ENCODE measurements at regions not wholly inside any gene's neighbourhood (a gene's known extent, or its start where the extent isn't known, plus 50 kb on each side); places are given as distances from the start of the nearest gene placed in this dataset.

GRCh38 chr13:86864376-86864775, 806.8 kb upstream of the SLITRK5 start:
- TF ChIP-seq CTCF (conservative IDR thresholded peaks at IDR 0.05): no peak
- no peaks in the 10 kb centered on the region for H3K79me2 ChIP-seq (ENCODE audit: insufficient read depth, low read length)
- H3K4me1 ChIP-seq (ENCODE audit: insufficient read depth, low read length): no peaks in the 10 kb centered on the region
- H3K36me3 Mint-ChIP-seq (ENCODE audit: insufficient read depth in 1 of 3, low read depth in 3 of 3): peaks cover 5 to 12% (median 7%) of the 10 kb centered on the region in 3 experiments; a peak in 6 of 7 replicates
- peaks cover 3 to 10% of the 10 kb centered on the region in 2 experiments; a peak in 4 of 5 replicates for H3K9me3 Mint-ChIP-seq
- no peak overlapping the region for H3T11ph ChIP-seq (ENCODE audit: low read length)
- H3K4me1 Mint-ChIP-seq: peaks cover 7 to 8% of the 10 kb centered on the region in 2 experiments
- no peak overlapping the region for H2AK5ac ChIP-seq (ENCODE audit: insufficient read length, low read length)
- H2BK15ac ChIP-seq (ENCODE audit: low read depth, low read length): no peak overlapping the region
- no peak overlapping the region for H3K9ac ChIP-seq (ENCODE audit: extremely low read depth, insufficient read length, low read length)
- no peak overlapping the region for H3K56ac ChIP-seq (ENCODE audit: insufficient read length, low read depth, low read length)
- no peak overlapping the region for H2BK120ac ChIP-seq (ENCODE audit: low read depth, low read length, poor library complexity, severe bottlenecking)
- no peak overlapping the region for H3K14ac ChIP-seq (ENCODE audit: insufficient read depth, low read length)
- H3K79me1 ChIP-seq (ENCODE audit: insufficient read depth, low read depth, low read length, poor library complexity, severe bottlenecking): no peaks in the 10 kb centered on the region
- no peaks in the 10 kb centered on the region for H3K27me3 ChIP-seq (ENCODE audit: insufficient read depth, low read length)
- H3K23ac ChIP-seq (ENCODE audit: insufficient read length, low read depth, low read length): no peak overlapping the region
- H3K9me3 ChIP-seq (ENCODE audit: control insufficient read depth, low read depth, low read length): no peaks in the 10 kb centered on the region
- no peak overlapping the region for H3K27ac ChIP-seq (ENCODE audit: insufficient read length, low read depth, low read length)
- H2BK20ac ChIP-seq (ENCODE audit: low read depth, low read length, poor library complexity, severe bottlenecking): no peak overlapping the region
- H2AFZ ChIP-seq (ENCODE audit: low read length): no peak overlapping the region
- no peaks in the 10 kb centered on the region for H3K27me3 Mint-ChIP-seq (ENCODE audit: low read depth)
- no peak overlapping the region for H3K27ac Mint-ChIP-seq
- H3K23me2 ChIP-seq (ENCODE audit: insufficient read length, low read depth, low read length, poor library complexity, severe bottlenecking): no peaks in the 10 kb centered on the region
- H3K4ac ChIP-seq (ENCODE audit: low read depth, low read length): no peak overlapping the region
- no CpG with 5 or more reads among the region's 3 CpGs for WGBS (ENCODE audit: extremely low coverage, insufficient read length, low lambda C conversion rate)
- H2BK5ac ChIP-seq (ENCODE audit: insufficient read length, low read length): no peak overlapping the region
- H4K20me1 ChIP-seq (ENCODE audit: control insufficient read depth, insufficient read depth, insufficient read length): no peaks in the 10 kb centered on the region
- no peak overlapping the region for H3K18ac ChIP-seq (ENCODE audit: insufficient read length, low read depth, low read length)
- H4K8ac ChIP-seq (replicated peaks; ENCODE audit: insufficient read length, low read depth, low read length): no peak overlapping the region
- no peak overlapping the region for H3K4me2 ChIP-seq (ENCODE audit: insufficient read depth, insufficient read length, low read length)
- no peak overlapping the region for H3K4me3 Mint-ChIP-seq
- no peak overlapping the region for H4K5ac ChIP-seq (ENCODE audit: insufficient read length, low read depth, low read length)
- no peak overlapping the region for H2BK12ac ChIP-seq (ENCODE audit: insufficient read length, low read depth, low read length)
- H4K91ac ChIP-seq (ENCODE audit: insufficient read length, low read depth, low read length): no peak overlapping the region
- DNase-seq: no peak

All from H9 (cell line).